ENCODE measurements at regions not wholly inside any gene's neighbourhood (a gene's known extent, or its start where the extent isn't known, plus 50 kb on each side); places are given as distances from the start of the nearest gene placed in this dataset.

DNA sequence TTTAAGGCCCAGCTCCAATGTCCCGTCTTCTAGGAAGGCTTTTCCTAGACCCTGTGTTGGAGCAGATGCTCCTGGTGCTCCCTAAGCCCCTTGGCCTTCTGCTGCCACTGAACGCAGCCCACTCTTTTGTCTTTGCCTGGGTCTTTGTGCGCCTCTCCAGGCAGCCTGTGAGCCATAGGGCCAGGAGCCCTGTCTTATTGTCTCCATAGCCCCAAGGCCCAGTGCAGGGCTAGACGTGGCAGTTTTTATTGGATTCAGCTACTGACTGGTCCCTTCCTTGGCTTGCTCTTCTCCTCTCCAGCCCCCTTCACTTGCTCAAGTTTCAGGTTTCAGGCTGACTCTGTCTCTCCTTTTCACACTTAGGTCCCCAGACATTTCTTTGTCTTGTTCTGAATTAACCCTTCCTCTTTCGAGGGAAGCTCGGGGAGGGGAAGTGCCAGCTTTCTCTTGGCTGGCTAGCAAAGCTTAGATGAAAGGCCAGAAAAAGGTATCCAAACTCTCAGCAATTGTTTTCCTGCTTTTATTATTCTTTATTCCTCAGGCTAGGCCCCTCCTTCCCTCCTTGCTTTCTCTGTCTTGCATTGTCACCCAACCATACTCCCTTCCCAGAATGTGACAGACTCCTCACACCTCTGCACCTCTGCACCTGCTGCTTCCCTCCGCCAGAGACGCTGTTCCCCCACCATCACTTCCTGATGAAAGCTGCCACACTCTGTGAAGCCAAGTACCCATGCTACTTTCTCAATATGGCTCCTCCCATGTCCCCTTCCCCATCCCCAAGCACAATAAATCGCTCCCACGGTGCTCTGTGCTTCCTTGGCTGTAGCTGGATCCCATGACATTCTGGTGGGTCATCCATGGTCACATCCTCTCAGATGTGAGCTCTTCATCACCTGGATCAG, 101.6 kb upstream of the CPEB4 start (continued):
- TF ChIP-seq TEAD1 (CRISPR knock-in tag; IDR thresholded peaks at IDR 0.05) (no peak), NR2F6 (CRISPR knock-in tag; IDR thresholded peaks at IDR 0.05) (no peak), FOSL1 (tag; conservative IDR thresholded peaks at IDR 0.05) (0 out of 2 replicates have a peak, but pooled peaks have one; percentile 27), DACH1 (IDR thresholded peaks at IDR 0.05; ENCODE audit: partially characterized antibody) (no peak), KDM1A (IDR thresholded peaks at IDR 0.05) (0 out of 4 replicates have a peak, but pooled peaks of 1 of the 2 experiments have one; percentile 24), NUFIP1 (IDR thresholded peaks at IDR 0.05; ENCODE audit: partially characterized antibody) (no peak), KAT8 (IDR thresholded peaks at IDR 0.05; ENCODE audit: low read depth) (no peak), HNRNPK (IDR thresholded peaks at IDR 0.05; ENCODE audit: low read depth, low read length, poor library complexity, severe bottlenecking) (no peak), ZNF316 (IDR thresholded peaks at IDR 0.05) (peak; percentile 43; the same call in 1 of the 2 replicates), FOXA3 (CRISPR knock-in tag; conservative IDR thresholded peaks at IDR 0.05 in 1 of 2, IDR thresholded peaks at IDR 0.05 in 1 of 2) (0 out of 4 replicates have a peak, but pooled peaks of 1 of the 2 experiments have one; percentile 22), ZNF79 (CRISPR knock-in tag; IDR thresholded peaks at IDR 0.05; ENCODE audit: low read depth) (no peak), MCM5 (IDR thresholded peaks at IDR 0.05; ENCODE audit: low read depth) (no peak), HCFC1 (IDR thresholded peaks at IDR 0.05; ENCODE audit: low read depth, low read length) (0 out of 2 replicates have a peak, but pooled peaks have one; percentile 31), PHB (CRISPR knock-in tag; IDR thresholded peaks at IDR 0.05) (no peak), POLR3A (IDR thresholded peaks at IDR 0.05; ENCODE audit: borderline replicate concordance, extremely low read depth, insufficient read depth, insufficient read length) (no peak), IRF2 (CRISPR knock-in tag; IDR thresholded peaks at IDR 0.05) (no peak), FOXK2 (conservative IDR thresholded peaks at IDR 0.05 in 1 of 2, IDR thresholded peaks at IDR 0.05 in 1 of 2; ENCODE audit: low read depth in 2 of 2) (0 out of 4 replicates have a peak, but pooled peaks have one; percentile 19 to 29), HMGN3 (IDR thresholded peaks at IDR 0.05; ENCODE audit: borderline replicate concordance, extremely low read depth, insufficient read length, low read depth, low read length) (no peak), MAFK (IDR thresholded peaks at IDR 0.05; ENCODE audit: low read length) (no peak), TRIM24 (IDR thresholded peaks at IDR 0.05) (no peak), BCOR (IDR thresholded peaks at IDR 0.05) (no peak)
- TF ChIP-seq, protein P1, sequence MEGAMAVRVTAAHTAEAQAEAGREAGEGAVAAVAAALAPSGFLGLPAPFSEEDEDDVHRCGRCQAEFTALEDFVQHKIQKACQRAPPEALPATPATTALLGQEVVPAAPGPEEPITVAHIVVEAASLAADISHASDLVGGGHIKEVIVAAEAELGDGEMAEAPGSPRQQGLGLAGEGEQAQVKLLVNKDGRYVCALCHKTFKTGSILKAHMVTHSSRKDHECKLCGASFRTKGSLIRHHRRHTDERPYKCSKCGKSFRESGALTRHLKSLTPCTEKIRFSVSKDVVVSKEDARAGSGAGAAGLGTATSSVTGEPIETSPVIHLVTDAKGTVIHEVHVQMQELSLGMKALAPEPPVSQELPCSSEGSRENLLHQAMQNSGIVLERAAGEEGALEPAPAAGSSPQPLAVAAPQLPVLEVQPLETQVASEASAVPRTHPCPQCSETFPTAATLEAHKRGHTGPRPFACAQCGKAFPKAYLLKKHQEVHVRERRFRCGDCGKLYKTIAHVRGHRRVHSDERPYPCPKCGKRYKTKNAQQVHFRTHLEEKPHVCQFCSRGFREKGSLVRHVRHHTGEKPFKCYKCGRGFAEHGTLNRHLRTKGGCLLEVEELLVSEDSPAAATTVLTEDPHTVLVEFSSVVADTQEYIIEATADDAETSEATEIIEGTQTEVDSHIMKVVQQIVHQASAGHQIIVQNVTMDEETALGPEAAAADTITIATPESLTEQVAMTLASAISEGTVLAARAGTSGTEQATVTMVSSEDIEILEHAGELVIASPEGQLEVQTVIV (CRISPR knock-in tag; IDR thresholded peaks at IDR 0.05; ENCODE audit: borderline replicate concordance) = no peak
- TF ChIP-seq, protein P2, sequence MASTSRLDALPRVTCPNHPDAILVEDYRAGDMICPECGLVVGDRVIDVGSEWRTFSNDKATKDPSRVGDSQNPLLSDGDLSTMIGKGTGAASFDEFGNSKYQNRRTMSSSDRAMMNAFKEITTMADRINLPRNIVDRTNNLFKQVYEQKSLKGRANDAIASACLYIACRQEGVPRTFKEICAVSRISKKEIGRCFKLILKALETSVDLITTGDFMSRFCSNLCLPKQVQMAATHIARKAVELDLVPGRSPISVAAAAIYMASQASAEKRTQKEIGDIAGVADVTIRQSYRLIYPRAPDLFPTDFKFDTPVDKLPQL (IDR thresholded peaks at IDR 0.05; ENCODE audit: extremely low read depth, insufficient read length) = no peak
- TF ChIP-seq, protein P3, sequence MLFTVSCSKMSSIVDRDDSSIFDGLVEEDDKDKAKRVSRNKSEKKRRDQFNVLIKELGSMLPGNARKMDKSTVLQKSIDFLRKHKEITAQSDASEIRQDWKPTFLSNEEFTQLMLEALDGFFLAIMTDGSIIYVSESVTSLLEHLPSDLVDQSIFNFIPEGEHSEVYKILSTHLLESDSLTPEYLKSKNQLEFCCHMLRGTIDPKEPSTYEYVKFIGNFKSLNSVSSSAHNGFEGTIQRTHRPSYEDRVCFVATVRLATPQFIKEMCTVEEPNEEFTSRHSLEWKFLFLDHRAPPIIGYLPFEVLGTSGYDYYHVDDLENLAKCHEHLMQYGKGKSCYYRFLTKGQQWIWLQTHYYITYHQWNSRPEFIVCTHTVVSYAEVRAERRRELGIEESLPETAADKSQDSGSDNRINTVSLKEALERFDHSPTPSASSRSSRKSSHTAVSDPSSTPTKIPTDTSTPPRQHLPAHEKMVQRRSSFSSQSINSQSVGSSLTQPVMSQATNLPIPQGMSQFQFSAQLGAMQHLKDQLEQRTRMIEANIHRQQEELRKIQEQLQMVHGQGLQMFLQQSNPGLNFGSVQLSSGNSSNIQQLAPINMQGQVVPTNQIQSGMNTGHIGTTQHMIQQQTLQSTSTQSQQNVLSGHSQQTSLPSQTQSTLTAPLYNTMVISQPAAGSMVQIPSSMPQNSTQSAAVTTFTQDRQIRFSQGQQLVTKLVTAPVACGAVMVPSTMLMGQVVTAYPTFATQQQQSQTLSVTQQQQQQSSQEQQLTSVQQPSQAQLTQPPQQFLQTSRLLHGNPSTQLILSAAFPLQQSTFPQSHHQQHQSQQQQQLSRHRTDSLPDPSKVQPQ (CRISPR knock-in tag; IDR thresholded peaks at IDR 0.05; ENCODE audit: borderline replicate concordance) = no peak

All from K562 (cell line).